ENCODE measurements at regions not wholly inside any gene's neighbourhood (a gene's known extent, or its start where the extent isn't known, plus 50 kb on each side); places are given as distances from the start of the nearest gene placed in this dataset.
A peak's percentile ranks its signal among the peaks of the same experiment; 100 is the strongest.

- peaks cover 46% of the 10 kb centered on the region for H3K4me1 Mint-ChIP-seq
- H3K36me3 Mint-ChIP-seq (ENCODE audit: low read depth), result no peaks in the 10 kb centered on the region
- Histone ChIP-seq H3K9ac (ENCODE audit: extremely low read depth, low read length, poor library complexity, severe bottlenecking) (peak overlapping the region; percentile 55), H3K27me3 (ENCODE audit: control insufficient read depth, insufficient read depth, low read length, poor library complexity, severe bottlenecking) (no peaks in the 10 kb centered on the region), H3K4me3 (ENCODE audit: low read length) (no peak overlapping the region), H3K27ac (ENCODE audit: low read depth, low read length) (peak overlapping the region; percentile 64), H3K4me1 (ENCODE audit: control insufficient read depth, insufficient read depth, low read length) (peaks cover 7% of the 10 kb centered on the region), H3K36me3 (ENCODE audit: control insufficient read depth, insufficient read depth, low read length) (no peaks in the 10 kb centered on the region), H3K9me3 (ENCODE audit: control insufficient read depth, low read length) (no peaks in the 10 kb centered on the region)
- no peaks in the 10 kb centered on the region for H3K27me3 Mint-ChIP-seq (ENCODE audit: insufficient read depth)
- H3K9me3 Mint-ChIP-seq, result no peaks in the 10 kb centered on the region
- WGBS, 2 experiments (ENCODE audit: insufficient coverage in 1 of 2, insufficient read length in 1 of 2), result 56% methylated on average over 2 of the region's 2 CpGs; no CpG with 5 or more reads in 1 of the 2 experiments
- DNase-seq, result peak; percentile 64
- TF ChIP-seq CTCF (conservative IDR thresholded peaks at IDR 0.05), result peak; percentile 48
- H3K27ac Mint-ChIP-seq, result peak overlapping the region; percentile 96
- no peak overlapping the region for H3K4me3 Mint-ChIP-seq
Measured at GRCh38 chr9:90333226-90333625, 309.4 kb downstream of the DIRAS2 start.

GRCh38 chr9:90340421-90340820 lies 302.2 kb downstream of the DIRAS2 start:
- Histone ChIP-seq H3K9ac (ENCODE audit: extremely low read depth, low read length, poor library complexity, severe bottlenecking) (no peak overlapping the region), H3K27me3 (ENCODE audit: control insufficient read depth, insufficient read depth, low read length, poor library complexity, severe bottlenecking) (no peaks in the 10 kb centered on the region), H3K36me3 (ENCODE audit: control insufficient read depth, insufficient read depth, low read length) (no peaks in the 10 kb centered on the region), H3K4me1 (ENCODE audit: control insufficient read depth, insufficient read depth, low read length) (no peaks in the 10 kb centered on the region), H3K9me3 (ENCODE audit: control insufficient read depth, low read length) (no peaks in the 10 kb centered on the region), H3K4me3 (ENCODE audit: low read length) (no peak overlapping the region), H3K27ac (ENCODE audit: low read depth, low read length) (no peak overlapping the region)
- Mint-ChIP-seq H3K27me3 (ENCODE audit: insufficient read depth) (peaks cover 2% of the 10 kb centered on the region), H3K4me1 (peaks cover 4% of the 10 kb centered on the region), H3K9me3 (no peaks in the 10 kb centered on the region), H3K27ac (no peak overlapping the region), H3K36me3 (ENCODE audit: low read depth) (no peaks in the 10 kb centered on the region), H3K4me3 (no peak overlapping the region)
- DNase-seq, result no peak
- TF ChIP-seq CTCF (conservative IDR thresholded peaks at IDR 0.05), result no peak

- Histone ChIP-seq H3K9ac (ENCODE audit: extremely low read depth, low read length, poor library complexity, severe bottlenecking) (no peak overlapping the region), H3K36me3 (ENCODE audit: control insufficient read depth, insufficient read depth, low read length) (no peaks in the 10 kb centered on the region), H3K4me1 (ENCODE audit: control insufficient read depth, insufficient read depth, low read length) (no peaks in the 10 kb centered on the region), H3K9me3 (ENCODE audit: control insufficient read depth, low read length) (no peaks in the 10 kb centered on the region), H3K27me3 (ENCODE audit: control insufficient read depth, insufficient read depth, low read length, poor library complexity, severe bottlenecking) (no peaks in the 10 kb centered on the region), H3K4me3 (ENCODE audit: low read length) (no peak overlapping the region), H3K27ac (ENCODE audit: low read depth, low read length) (no peak overlapping the region)
- H3K27me3 Mint-ChIP-seq (ENCODE audit: insufficient read depth), result peaks cover 2% of the 10 kb centered on the region
- no peak overlapping the region for H3K27ac Mint-ChIP-seq
- peaks cover 4% of the 10 kb centered on the region for H3K4me1 Mint-ChIP-seq
- no peak for DNase-seq
- no peak for TF ChIP-seq CTCF (conservative IDR thresholded peaks at IDR 0.05)
- WGBS, 2 experiments (ENCODE audit: insufficient coverage in 1 of 2, insufficient read length in 1 of 2), result 88 to 89% methylated on average over 2 to 4 of the region's 4 CpGs
- no peaks in the 10 kb centered on the region for H3K36me3 Mint-ChIP-seq (ENCODE audit: low read depth)
- no peak overlapping the region for H3K4me3 Mint-ChIP-seq
- no peaks in the 10 kb centered on the region for H3K9me3 Mint-ChIP-seq
Measured at GRCh38 chr9:90342607-90343006, 300.0 kb downstream of the DIRAS2 start.

Measured in endodermal cell (in vitro differentiated cells).